MM.1S (cell line): ENCODE measurements at regions not wholly inside any gene's neighbourhood (a gene's known extent, or its start where the extent isn't known, plus 50 kb on each side); places are given as distances from the start of the nearest gene placed in this dataset.

Experiments
- EZH2phosphoT487 ChIP-seq: fragments of 300-600 bp; sonication (generic); IDR thresholded peaks from 2 replicates; pipeline ENCODE4 v1.6.1; 2018; ENCODE audit warnings: antibody characterized with exemption, low read length
- TF ChIP-seq, protein P1 (sequence below): fragments of 300-600 bp; sonication (generic); IDR thresholded peaks from 2 replicates; pipeline ENCODE4 v1.5.1; 2016; ENCODE audit warnings: antibody characterized with exemption, low read length, mixed read lengths

DNA sequence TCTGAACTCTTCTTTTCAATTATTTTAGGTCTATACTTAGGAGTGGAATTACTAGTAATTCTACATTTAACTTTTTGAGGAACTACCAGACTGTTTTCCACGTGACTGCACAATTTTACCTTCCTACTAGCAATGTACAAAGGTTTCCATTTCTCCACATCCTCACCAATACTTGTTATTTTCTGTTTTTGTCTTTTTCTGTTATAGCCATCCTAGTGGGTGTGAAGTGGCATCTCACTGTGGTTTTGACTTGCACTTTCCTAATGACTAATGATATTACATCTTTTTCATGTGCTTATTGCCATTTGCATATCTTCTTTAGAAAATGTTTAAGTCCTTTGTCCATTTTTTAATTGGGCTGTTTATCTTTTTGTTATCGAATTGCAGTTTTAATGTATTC lies 136.9 kb upstream of the EGFLAM start:
- TF ChIP-seq, protein P1, sequence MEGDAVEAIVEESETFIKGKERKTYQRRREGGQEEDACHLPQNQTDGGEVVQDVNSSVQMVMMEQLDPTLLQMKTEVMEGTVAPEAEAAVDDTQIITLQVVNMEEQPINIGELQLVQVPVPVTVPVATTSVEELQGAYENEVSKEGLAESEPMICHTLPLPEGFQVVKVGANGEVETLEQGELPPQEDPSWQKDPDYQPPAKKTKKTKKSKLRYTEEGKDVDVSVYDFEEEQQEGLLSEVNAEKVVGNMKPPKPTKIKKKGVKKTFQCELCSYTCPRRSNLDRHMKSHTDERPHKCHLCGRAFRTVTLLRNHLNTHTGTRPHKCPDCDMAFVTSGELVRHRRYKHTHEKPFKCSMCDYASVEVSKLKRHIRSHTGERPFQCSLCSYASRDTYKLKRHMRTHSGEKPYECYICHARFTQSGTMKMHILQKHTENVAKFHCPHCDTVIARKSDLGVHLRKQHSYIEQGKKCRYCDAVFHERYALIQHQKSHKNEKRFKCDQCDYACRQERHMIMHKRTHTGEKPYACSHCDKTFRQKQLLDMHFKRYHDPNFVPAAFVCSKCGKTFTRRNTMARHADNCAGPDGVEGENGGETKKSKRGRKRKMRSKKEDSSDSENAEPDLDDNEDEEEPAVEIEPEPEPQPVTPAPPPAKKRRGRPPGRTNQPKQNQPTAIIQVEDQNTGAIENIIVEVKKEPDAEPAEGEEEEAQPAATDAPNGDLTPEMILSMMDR: no peak
- no peak for TF ChIP-seq EZH2phosphoT487
